T-cell (primary cell): ENCODE measurements at regions not wholly inside any gene's neighbourhood (a gene's known extent, or its start where the extent isn't known, plus 50 kb on each side); places are given as distances from the start of the nearest gene placed in this dataset.

Source experiments
- ATAC-seq, 4 experiments: fragments of 200-7000 bp in 3 of 4; fragments of 150-1000 bp in 1 of 4; cut with Tn5 transposase; replicated peaks in 1 of 4; 1 replicate in 3 of 4; 2 replicates in 1 of 4; pipeline ENCODE4 v1.10.0; 2021; ENCODE audit warnings: moderate library complexity in 3 of 4, mild to moderate bottlenecking in 2 of 4, moderate number of reproducible peaks in 1 of 4
- CTCF ChIA-PET, 2 donors: fragments of 300-600 bp; sonication (Branson Sonifier 250); formaldehyde crosslinking; loops; one replicate each; lab custom pipeline; 2022; ENCODE audit warnings: antibody characterized with exemption in 2 of 2; lab: Charles Lee
- POLR2A ChIA-PET, 2 donors: fragments of 300-600 bp; sonication (Branson Sonifier 250); formaldehyde crosslinking; loops; one replicate each; lab custom pipeline; 2022; ENCODE audit warnings: antibody characterized with exemption in 2 of 2; lab: Charles Lee
- DNase-seq, 35 experiments: peaks; one replicate each; pipeline versions ENCODE4 v3.0.0 to v3.0.0-alpha.2; 2013 to 2023
- H3K27ac ChIP-seq: one replicate; pipeline ENCODE4 v1.5.1; 2013; ENCODE audit warnings: low read length
- H3K27me3 ChIP-seq, 2 experiments: replicated peaks in 1 of 2; 1 replicate in 1 of 2; 2 replicates in 1 of 2; pipeline versions ENCODE4 v1.6.1 to v1.7.0; 2013; ENCODE audit warnings: low read length in 1 of 2, mixed read lengths in 1 of 2; ENCODE audit not compliant: control insufficient read depth in 2 of 2, insufficient read depth in 2 of 2; ENCODE audit errors: extremely low read depth in 1 of 2
- H3K36me3 ChIP-seq, 2 donors: 1 replicate in 1 of 2; 2 replicates in 1 of 2; pipeline versions ENCODE4 v1.6.1 to v1.7.0; 2013; ENCODE audit warnings: low read length in 1 of 2; ENCODE audit not compliant: control insufficient read depth in 2 of 2, insufficient read depth in 1 of 2; ENCODE audit errors: extremely low read depth in 1 of 2
- H3K4me1 ChIP-seq, 2 experiments: 1 replicate in 1 of 2; 2 replicates in 1 of 2; pipeline versions ENCODE4 v1.6.1 to v1.7.0; 2013; ENCODE audit warnings: low read length in 2 of 2, mixed read lengths in 1 of 2; ENCODE audit not compliant: insufficient read depth in 2 of 2, control insufficient read depth in 1 of 2; ENCODE audit errors: extremely low read depth in 1 of 2
- H3K4me3 ChIP-seq, 2 donors: 1 replicate in 1 of 2; 2 replicates in 1 of 2; pipeline versions ENCODE4 v1.5.1 to v1.7.0; 2013; ENCODE audit warnings: mild to moderate bottlenecking in 2 of 2, low read length in 1 of 2, moderate library complexity in 1 of 2; ENCODE audit not compliant: control insufficient read depth in 1 of 2; ENCODE audit errors: extremely low read depth in 1 of 2
- H3K9me3 ChIP-seq: 2 replicates; pipeline ENCODE4 v1.7.0; 2013
- H3K27ac Mint-ChIP-seq, 2 donors: one replicate each; pipeline ENCODE4 v1.8.0; 2020 to 2021; ENCODE audit warnings: mild to moderate bottlenecking in 2 of 2, mixed read lengths in 2 of 2
- H3K27me3 Mint-ChIP-seq, 2 donors: one replicate each; pipeline ENCODE4 v1.8.0; 2021 to 2022; ENCODE audit warnings: mixed read lengths in 2 of 2
- H3K36me3 Mint-ChIP-seq: one replicate; pipeline ENCODE4 v1.8.0; 2021; ENCODE audit warnings: mixed read lengths
- H3K4me1 Mint-ChIP-seq, 3 donors: one replicate each; pipeline ENCODE4 v1.8.0; 2020 to 2022; ENCODE audit warnings: mixed read lengths in 3 of 3, mild to moderate bottlenecking in 1 of 3
- H3K4me3 Mint-ChIP-seq, 3 donors: one replicate each; pipeline ENCODE4 v1.8.0; 2020 to 2022; ENCODE audit warnings: mild to moderate bottlenecking in 3 of 3, mixed read lengths in 3 of 3, moderate library complexity in 3 of 3
- H3K9me3 Mint-ChIP-seq, 3 donors: one replicate each; pipeline ENCODE4 v1.8.0; 2020 to 2022; ENCODE audit warnings: mixed read lengths in 3 of 3
- WGBS: methylation state at CpG from one replicate; pipeline ENCODE4 v1.1.5; 2013; ENCODE audit warnings: missing lambda C conversion rate; ENCODE audit not compliant: insufficient coverage; 5-methylcytosine and 5-hydroxymethylcytosine counted together

GRCh38 chr20:22070610-22071058 lies 365.2 kb downstream of the PAX1 start:
- Histone ChIP-seq H3K27ac (no peak overlapping the region), H3K9me3 (no peaks in the 10 kb centered on the region), H3K4me1 (no peaks in the 10 kb centered on the region), H3K27me3 (no peaks in the 10 kb centered on the region), H3K4me3 (no peak overlapping the region), H3K36me3 (no peaks in the 10 kb centered on the region)
- Mint-ChIP-seq H3K4me3 (no peak overlapping the region), H3K27ac (no peak overlapping the region), H3K9me3 (peaks cover 17 to 24% (median 24%) of the 10 kb centered on the region in 3 donors), H3K36me3 (no peaks in the 10 kb centered on the region), H3K27me3 (no peaks in the 10 kb centered on the region), H3K4me1 (no peaks in the 10 kb centered on the region)
- ATAC-seq: no peak
- no peak for DNase-seq
- ChIA-PET CTCF (no interaction called here), POLR2A (no interaction called here)
- WGBS: 73% methylated on average over 3 of the region's 4 CpGs

GRCh38 chr20:22063753-22064152 lies 358.3 kb downstream of the PAX1 start:
- Histone ChIP-seq H3K36me3 (no peaks in the 10 kb centered on the region), H3K9me3 (no peaks in the 10 kb centered on the region), H3K27me3 (no peaks in the 10 kb centered on the region), H3K4me3 (no peak overlapping the region), H3K27ac (no peak overlapping the region), H3K4me1 (peaks cover 0 to 4% of the 10 kb centered on the region in 2 experiments)
- H3K27me3 Mint-ChIP-seq: no peaks in the 10 kb centered on the region
- ATAC-seq (no peak), DNase-seq (no peak)
- H3K9me3 Mint-ChIP-seq: peaks cover 14 to 33% (median 20%) of the 10 kb centered on the region in 3 donors
- CTCF ChIA-PET: no interaction called here
- POLR2A ChIA-PET: no interaction called here
- H3K27ac Mint-ChIP-seq: no peak overlapping the region
- H3K4me3 Mint-ChIP-seq: no peak overlapping the region
- no peaks in the 10 kb centered on the region for H3K4me1 Mint-ChIP-seq
- H3K36me3 Mint-ChIP-seq: no peaks in the 10 kb centered on the region
- WGBS: 100% methylated on average over 1 of the region's 1 CpG

- H3K36me3 ChIP-seq: no peaks in the 10 kb centered on the region
- H3K27ac ChIP-seq: no peak overlapping the region
- no peaks in the 10 kb centered on the region for H3K27me3 ChIP-seq
- no peak overlapping the region for H3K27ac Mint-ChIP-seq
- no peak overlapping the region for H3K4me3 Mint-ChIP-seq
- ATAC-seq: no peak
- peaks cover 0 to 4% of the 10 kb centered on the region in 2 experiments for H3K4me1 ChIP-seq
- no peaks in the 10 kb centered on the region for H3K36me3 Mint-ChIP-seq
- no peaks in the 10 kb centered on the region for H3K9me3 ChIP-seq
- DNase-seq: no peak
- ChIA-PET POLR2A (no interaction called here), CTCF (no interaction called here)
- WGBS: 58% methylated on average over 2 of the region's 5 CpGs
- no peaks in the 10 kb centered on the region for H3K4me1 Mint-ChIP-seq
- H3K27me3 Mint-ChIP-seq: no peaks in the 10 kb centered on the region
- no peak overlapping the region for H3K4me3 ChIP-seq
- H3K9me3 Mint-ChIP-seq: peaks cover 14 to 29% (median 22%) of the 10 kb centered on the region in 3 donors
Measured at GRCh38 chr20:22062874-22063273, 357.4 kb downstream of the PAX1 start.

GRCh38 chr20:22060610-22061009 lies 355.1 kb downstream of the PAX1 start:
- DNase-seq (no peak), ATAC-seq (no peak)
- H3K9me3 ChIP-seq: no peaks in the 10 kb centered on the region
- H3K27ac Mint-ChIP-seq: no peak overlapping the region
- H3K4me1 ChIP-seq: peaks cover 0 to 4% of the 10 kb centered on the region in 2 experiments
- no peak overlapping the region for H3K4me3 ChIP-seq
- H3K9me3 Mint-ChIP-seq: peaks cover 8 to 21% (median 17%) of the 10 kb centered on the region in 3 donors
- WGBS: no CpG with 5 or more reads among the region's 2 CpGs
- no peaks in the 10 kb centered on the region for H3K27me3 ChIP-seq
- no peaks in the 10 kb centered on the region for H3K4me1 Mint-ChIP-seq
- ChIA-PET CTCF (no interaction called here), POLR2A (no interaction called here)
- no peak overlapping the region for H3K27ac ChIP-seq
- H3K27me3 Mint-ChIP-seq: no peaks in the 10 kb centered on the region
- no peak overlapping the region for H3K4me3 Mint-ChIP-seq
- H3K36me3 ChIP-seq: no peaks in the 10 kb centered on the region
- no peaks in the 10 kb centered on the region for H3K36me3 Mint-ChIP-seq

- ATAC-seq: no peak
- Mint-ChIP-seq H3K4me1 (no peaks in the 10 kb centered on the region), H3K36me3 (no peaks in the 10 kb centered on the region), H3K27ac (no peak overlapping the region), H3K4me3 (no peak overlapping the region), H3K9me3 (peaks cover 10 to 15% (median 14%) of the 10 kb centered on the region in 3 donors), H3K27me3 (no peaks in the 10 kb centered on the region)
- H3K36me3 ChIP-seq: no peaks in the 10 kb centered on the region
- no peaks in the 10 kb centered on the region for H3K27me3 ChIP-seq
- no peak overlapping the region for H3K27ac ChIP-seq
- POLR2A ChIA-PET: no interaction called here
- no peak for DNase-seq
- H3K9me3 ChIP-seq: no peaks in the 10 kb centered on the region
- no peak overlapping the region for H3K4me3 ChIP-seq
- CTCF ChIA-PET: no interaction called here
- H3K4me1 ChIP-seq: peaks cover 0 to 4% of the 10 kb centered on the region in 2 experiments
Measured at GRCh38 chr20:22058746-22059145, 353.3 kb downstream of the PAX1 start.

- Histone ChIP-seq H3K27ac (no peak overlapping the region), H3K4me3 (no peak overlapping the region), H3K9me3 (no peaks in the 10 kb centered on the region), H3K4me1 (peaks cover 0 to 2% of the 10 kb centered on the region in 2 experiments), H3K27me3 (no peaks in the 10 kb centered on the region), H3K36me3 (no peaks in the 10 kb centered on the region)
- H3K27ac Mint-ChIP-seq: no peak overlapping the region
- no peak overlapping the region for H3K4me3 Mint-ChIP-seq
- H3K4me1 Mint-ChIP-seq: no peaks in the 10 kb centered on the region
- H3K9me3 Mint-ChIP-seq: peaks cover 15 to 21% (median 15%) of the 10 kb centered on the region in 3 donors
- no CpG with 5 or more reads among the region's 1 CpG for WGBS
- ATAC-seq: no peak
- CTCF ChIA-PET: no interaction called here
- POLR2A ChIA-PET: no interaction called here
- H3K27me3 Mint-ChIP-seq: no peaks in the 10 kb centered on the region
- DNase-seq: no peak
- no peaks in the 10 kb centered on the region for H3K36me3 Mint-ChIP-seq
Measured at GRCh38 chr20:22055981-22056380, 350.5 kb downstream of the PAX1 start.

DNA sequence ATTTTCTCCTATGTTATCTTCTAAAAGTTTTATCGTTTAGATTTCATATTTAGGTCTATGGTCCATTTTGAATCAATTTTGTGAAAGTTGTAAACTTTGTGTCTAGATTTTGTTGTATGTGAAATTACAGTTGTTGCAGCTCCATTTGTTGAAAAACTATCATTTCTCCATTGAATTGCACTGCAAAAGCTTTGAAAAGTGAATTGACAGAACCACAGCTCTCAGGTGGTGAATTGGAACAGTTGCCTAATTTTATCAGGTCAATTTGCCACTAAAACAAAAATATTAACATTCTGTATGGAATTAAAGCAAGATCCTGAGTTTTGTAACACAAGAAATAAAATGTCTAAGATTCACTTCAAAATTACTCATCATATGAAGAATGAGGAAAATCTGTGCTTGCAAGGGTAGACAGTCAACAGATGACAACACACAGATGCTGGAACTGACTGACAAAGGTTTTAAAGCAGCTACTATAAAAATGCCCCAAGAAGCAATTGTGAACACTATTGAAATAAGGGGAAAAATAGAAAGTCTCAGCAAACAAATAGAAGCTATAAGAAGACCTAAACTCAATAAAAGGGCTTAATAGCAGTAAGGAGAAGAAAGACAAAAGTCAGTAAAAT lies 346.7 kb downstream of the PAX1 start:
- no peak for ATAC-seq
- Histone ChIP-seq H3K27me3 (no peaks in the 10 kb centered on the region), H3K4me1 (peaks cover 0 to 3% of the 10 kb centered on the region in 2 experiments), H3K27ac (no peak overlapping the region), H3K4me3 (no peak overlapping the region), H3K36me3 (no peaks in the 10 kb centered on the region), H3K9me3 (no peaks in the 10 kb centered on the region)
- ChIA-PET CTCF (no interaction called here), POLR2A (no interaction called here)
- no peaks in the 10 kb centered on the region for H3K27me3 Mint-ChIP-seq
- WGBS: no CpG with 5 or more reads among the region's 1 CpG
- H3K27ac Mint-ChIP-seq: no peak overlapping the region
- no peaks in the 10 kb centered on the region for H3K36me3 Mint-ChIP-seq
- no peak for DNase-seq
- peaks cover 10 to 30% (median 18%) of the 10 kb centered on the region in 3 donors for H3K9me3 Mint-ChIP-seq
- H3K4me1 Mint-ChIP-seq: no peaks in the 10 kb centered on the region
- H3K4me3 Mint-ChIP-seq: no peak overlapping the region
